GM20000 (cell line): ENCODE measurements at regions not wholly inside any gene's neighbourhood (a gene's known extent, or its start where the extent isn't known, plus 50 kb on each side); places are given as distances from the start of the nearest gene placed in this dataset.

Source experiments
- DNase-seq: peaks from one replicate; pipeline ENCODE4 v3.0.0; 2012; ENCODE audit warnings: low spot score
- CTCF ChIP-seq: IDR thresholded peaks from 2 replicates; pipeline ENCODE4 v1.5.1; 2012; ENCODE audit warnings: mild to moderate bottlenecking, control low read depth; ENCODE audit errors: extremely low read depth, missing control alignments

- no peak for TF ChIP-seq CTCF
- no peak for DNase-seq
Observed at GRCh38 chr4:15291122-15291521, 136.7 kb upstream of the C1QTNF7 start.

- DNase-seq = no peak
- no peak for TF ChIP-seq CTCF
Observed at GRCh38 chr4:15293711-15294110, 134.1 kb upstream of the C1QTNF7 start.

GRCh38 chr4:15294202-15294601 lies 133.6 kb upstream of the C1QTNF7 start:
- no peak for TF ChIP-seq CTCF
- DNase-seq = no peak

DNA sequence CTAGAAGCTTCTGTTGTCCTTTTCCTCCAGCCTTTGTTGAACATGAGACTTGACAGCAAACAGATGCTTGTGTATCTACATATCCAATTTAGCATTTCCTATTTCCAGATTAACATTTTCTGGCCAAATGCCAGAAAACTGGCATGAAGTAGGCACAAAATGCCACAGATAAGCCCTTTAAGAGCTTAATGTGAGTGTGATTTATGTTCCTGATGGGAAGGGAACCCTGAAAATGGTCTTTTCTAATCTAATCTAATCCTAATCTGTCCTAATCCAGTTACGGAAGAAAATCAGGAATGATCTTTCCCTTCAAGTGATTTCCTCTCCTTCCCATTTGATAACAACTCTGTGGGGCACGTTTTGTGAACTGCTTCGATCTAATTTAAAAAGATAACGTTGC lies 133.0 kb upstream of the C1QTNF7 start:
- DNase-seq = no peak
- no peak for TF ChIP-seq CTCF

GRCh38 chr4:15295421-15296162 lies 132.2 kb upstream of the C1QTNF7 start:
- no peak for DNase-seq
- no peak for TF ChIP-seq CTCF

GRCh38 chr4:15297344-15297743 lies 130.5 kb upstream of the C1QTNF7 start:
- no peak for DNase-seq
- no peak for TF ChIP-seq CTCF

- no peak for TF ChIP-seq CTCF
- no peak for DNase-seq
Observed at GRCh38 chr4:15299627-15300026, 128.2 kb upstream of the C1QTNF7 start.
